GM18909 (cell line): ENCODE measurements at regions not wholly inside any gene's neighbourhood (a gene's known extent, or its start where the extent isn't known, plus 50 kb on each side); places are given as distances from the start of the nearest gene placed in this dataset.
A peak's percentile ranks its signal among the peaks of the same experiment; 100 is the strongest.

ENCODE experiments used
- ATAC-seq: cut with Tn5 transposase; IDR thresholded peaks from one replicate; pipeline ENCODE4 v1.9.1; 2021; ENCODE audit warnings: mild to moderate bottlenecking; ENCODE audit not compliant: unreplicated experiment, poor library complexity

- no peak for ATAC-seq
Measured at GRCh38 chr1:198901266-198901665, 262.4 kb downstream of the PTPRC start.

- ATAC-seq = no peak
Measured at GRCh38 chr1:198902655-198903054, 263.8 kb downstream of the PTPRC start.

DNA sequence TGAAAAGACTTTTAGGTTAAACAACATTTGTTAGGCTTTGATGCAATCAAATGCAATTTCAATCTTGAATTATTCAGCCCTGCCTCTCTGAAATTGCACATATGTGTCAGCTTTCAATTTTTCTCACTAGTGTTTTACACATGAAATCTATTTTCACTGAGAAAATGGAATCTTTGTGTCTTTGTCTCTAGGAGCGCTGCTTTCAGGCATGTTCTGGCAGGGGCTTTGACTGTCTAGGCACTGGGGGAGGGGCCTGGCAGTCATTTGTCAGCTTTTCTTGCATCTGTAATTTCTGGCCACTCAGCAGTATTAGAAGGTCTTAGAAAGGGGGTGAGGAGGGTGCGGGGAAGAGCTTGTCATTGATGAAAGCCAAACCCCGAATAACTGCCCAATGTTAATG is 264.4 kb downstream of the PTPRC start:
- ATAC-seq = no peak

DNA sequence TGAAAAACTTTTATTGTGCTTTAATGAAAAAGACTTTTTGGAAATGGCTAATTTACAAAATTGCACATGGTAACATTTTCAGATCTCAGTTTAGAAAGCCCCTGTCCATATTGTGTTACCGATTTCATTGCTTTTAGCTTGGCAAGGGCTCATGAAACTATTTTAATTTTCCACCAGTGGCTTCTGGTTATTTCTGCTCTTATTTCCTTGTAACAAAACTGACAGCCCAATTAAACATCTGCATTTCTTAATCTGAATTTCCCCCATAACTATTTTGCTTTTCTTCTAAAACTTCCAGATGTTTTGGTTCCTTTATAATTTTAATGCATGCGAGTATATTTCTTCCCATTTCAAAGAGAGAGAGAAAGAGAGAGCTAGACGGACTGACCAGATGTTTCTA is 264.8 kb downstream of the PTPRC start:
- no peak for ATAC-seq

DNA sequence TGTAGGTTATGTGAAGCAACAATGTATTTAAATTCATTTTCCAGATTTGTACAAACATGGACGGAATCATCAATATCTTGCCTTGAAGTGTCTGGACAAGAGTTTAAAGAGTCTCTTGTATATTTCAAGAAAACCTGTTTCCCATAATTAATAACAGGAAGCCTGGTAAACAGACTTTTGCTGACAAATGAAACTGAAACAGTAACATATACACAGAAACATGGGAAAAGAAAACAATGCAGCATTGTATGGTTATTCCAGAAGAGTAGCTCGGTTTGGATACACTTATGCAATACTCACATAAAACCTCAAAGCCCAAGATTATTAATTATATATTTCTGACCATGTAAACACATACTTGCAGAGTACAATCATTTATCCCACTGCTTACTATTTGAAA is 265.5 kb downstream of the PTPRC start:
- ATAC-seq = no peak

DNA sequence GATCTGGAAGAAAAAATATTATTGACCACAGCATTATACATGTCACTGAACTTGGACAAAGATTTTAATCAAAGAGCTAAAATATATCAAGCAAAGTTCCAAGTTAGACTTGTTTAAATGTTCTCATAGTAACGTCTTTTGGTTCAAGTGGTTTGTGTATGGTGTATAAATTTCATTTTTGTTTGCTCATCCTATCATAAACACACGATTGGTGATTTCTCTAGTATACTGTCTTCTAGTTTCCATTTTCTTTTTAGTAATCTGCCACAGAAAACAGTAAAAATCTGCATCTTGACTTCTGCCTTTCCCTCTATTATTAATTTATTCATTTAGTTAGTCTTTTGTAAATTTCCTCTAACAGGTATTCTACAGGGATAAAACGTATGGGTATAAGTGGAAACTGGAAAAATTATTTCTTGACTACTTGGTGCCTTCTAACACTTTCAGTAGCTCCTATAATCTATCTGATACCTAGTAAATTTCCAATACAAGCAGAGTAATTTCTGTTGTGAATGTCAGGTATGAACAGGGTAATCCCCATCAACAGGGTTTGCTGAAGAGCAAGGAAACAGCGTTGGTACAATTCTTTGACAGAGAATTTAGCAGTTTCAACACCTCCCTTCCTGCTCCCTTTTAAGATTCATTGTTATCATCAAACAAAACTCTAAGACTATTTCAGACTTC is 268.0 kb downstream of the PTPRC start:
- ATAC-seq = peak; percentile 41

GRCh38 chr1:198907423-198907746 is 268.5 kb downstream of the PTPRC start:
- ATAC-seq = peak; percentile 35

GRCh38 chr1:198908995-198909394 is 270.2 kb downstream of the PTPRC start:
- ATAC-seq = no peak

DNA sequence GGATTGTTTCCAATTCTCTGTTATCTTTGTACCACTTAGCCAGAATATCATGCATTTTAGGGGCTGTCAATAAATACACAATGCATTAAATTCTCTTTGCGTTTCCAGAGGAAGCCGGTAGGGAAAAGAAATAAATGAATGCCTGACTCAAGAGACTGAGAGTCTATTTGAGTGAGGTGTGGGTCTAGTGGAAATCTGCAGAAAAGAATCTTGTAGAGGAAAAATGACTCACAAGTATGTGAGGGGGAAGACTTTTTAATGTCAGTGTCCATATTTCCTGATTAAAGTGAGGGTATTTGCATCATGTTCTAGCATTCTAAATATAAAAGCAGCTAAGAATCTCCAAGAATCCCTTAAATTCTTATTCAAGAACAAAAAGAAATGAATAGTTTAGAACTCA is 271.1 kb downstream of the PTPRC start:
- no peak for ATAC-seq

- ATAC-seq = no peak
Measured at GRCh38 chr1:198910816-198911215, 272.0 kb downstream of the PTPRC start.

DNA sequence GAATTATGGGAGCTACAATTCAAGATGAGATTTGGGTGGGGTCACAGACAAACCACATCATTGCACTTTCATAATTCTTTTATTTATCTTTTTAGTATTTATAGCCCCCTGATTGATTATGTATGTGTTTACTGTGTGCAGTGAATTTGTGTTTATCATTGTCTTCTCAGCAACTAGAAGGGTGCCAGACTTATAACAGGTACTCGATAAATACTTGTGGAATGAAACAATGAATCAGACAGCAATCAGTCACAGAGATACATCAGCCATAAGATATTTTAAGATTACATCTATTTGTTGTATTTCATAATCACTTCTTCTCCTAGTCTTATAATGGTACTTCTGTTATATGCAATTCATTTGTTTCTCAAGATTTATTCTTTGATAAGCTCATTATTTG is 273.2 kb downstream of the PTPRC start:
- ATAC-seq = no peak

DNA sequence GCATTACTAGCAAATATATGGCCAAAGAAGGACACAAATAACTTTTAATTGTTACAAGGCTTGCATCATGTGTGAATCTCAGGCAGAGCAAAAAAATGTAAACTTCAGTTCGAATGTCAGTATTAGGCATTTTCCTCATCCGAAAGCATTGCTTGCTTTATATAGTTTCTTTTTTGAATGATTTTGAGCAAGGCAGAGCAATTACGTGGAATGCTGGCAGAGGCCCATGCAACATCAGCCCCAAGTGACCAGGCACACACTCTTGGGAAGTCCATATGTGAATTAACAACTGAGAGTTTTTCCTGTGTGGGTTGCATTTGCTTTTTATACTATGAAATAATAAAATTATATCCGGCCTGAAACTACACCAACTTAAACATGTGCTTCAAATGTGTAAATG is 274.8 kb downstream of the PTPRC start:
- no peak for ATAC-seq

- no peak for ATAC-seq
Measured at GRCh38 chr1:198915327-198916231, 276.7 kb downstream of the PTPRC start.

GRCh38 chr1:198917226-198917625 is 278.4 kb downstream of the PTPRC start:
- no peak for ATAC-seq

DNA sequence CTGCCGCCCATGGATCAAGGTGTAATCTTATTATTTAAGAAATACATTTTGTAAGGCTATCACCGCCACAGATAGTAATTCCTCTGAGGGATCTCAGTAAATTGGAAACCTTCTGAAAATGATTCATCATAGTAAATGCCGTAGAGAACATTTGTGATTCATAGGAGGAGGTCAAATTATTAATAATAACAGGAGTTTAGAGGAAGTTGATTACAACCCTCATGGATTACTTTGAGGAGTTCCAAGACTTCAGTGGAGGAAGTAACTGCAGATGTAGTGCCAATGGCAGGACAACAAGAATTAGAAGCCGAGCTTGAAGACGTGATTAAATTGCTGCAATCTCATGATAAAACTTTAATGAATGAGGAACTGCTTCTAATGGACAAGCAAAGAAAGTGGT is 280.1 kb downstream of the PTPRC start:
- no peak for ATAC-seq

DNA sequence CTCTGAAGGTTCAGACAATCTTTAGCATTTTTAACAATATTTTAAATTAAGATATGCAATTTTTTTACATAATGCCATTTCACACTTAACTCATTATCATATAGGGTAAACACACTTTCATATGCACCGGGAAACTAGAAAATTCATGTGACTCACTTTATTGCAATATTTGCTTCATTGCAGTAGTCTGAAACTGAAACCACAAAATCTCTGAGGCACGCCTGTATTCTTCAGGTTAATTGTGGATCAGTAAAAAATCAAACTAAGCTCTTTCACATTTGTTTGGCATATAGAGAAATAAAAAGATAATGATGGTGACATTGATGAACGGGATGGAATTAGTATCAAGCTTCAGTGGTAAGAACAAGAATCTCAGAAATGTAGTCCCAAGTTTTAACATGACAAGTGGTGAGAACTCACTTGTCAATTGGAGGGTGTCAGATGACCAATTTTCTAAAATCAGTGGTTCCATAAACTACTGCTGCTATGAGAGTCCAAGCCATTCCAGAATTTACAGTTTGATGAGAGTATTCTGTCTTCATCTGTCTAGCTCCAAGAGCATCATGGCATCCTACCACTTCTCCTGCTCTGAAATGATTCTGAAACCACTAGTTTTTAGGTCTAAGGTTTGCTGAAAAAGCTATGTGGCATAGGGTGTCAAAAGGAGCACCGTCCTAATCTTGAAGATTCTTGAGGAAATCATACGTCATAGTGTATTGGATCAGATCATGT is 281.0 kb downstream of the PTPRC start:
- peak; percentile 58 for ATAC-seq

GRCh38 chr1:198922638-198923430 is 284.0 kb downstream of the PTPRC start:
- ATAC-seq = peak; percentile 71

- no peak for ATAC-seq
Measured at GRCh38 chr1:198923993-198924392, 285.2 kb downstream of the PTPRC start.

GRCh38 chr1:198925567-198925966 is 286.7 kb downstream of the PTPRC start:
- ATAC-seq = no peak

DNA sequence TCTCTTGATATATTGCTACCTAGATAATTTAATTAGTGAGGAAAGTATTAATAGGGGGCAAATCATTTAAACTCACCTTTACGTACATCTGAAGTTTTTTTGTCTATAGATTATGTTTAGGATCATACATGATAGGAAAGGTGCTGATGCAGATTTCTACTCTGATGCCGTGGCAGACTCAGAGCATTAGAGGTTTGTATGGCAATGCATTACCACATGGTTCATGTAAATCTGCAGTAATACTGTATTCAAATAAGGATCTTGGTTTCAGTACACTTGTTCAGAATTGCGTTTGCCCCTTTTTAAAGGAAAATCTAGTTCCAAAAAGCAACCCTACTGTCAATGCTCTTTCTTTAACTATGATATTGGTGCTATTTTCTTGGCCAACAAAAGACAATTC is 288.3 kb downstream of the PTPRC start:
- no peak for ATAC-seq
